Astrocyte (in vitro differentiated cells and primary cell): ENCODE measurements at regions not wholly inside any gene's neighbourhood (a gene's known extent, or its start where the extent isn't known, plus 50 kb on each side); places are given as distances from the start of the nearest gene placed in this dataset.
A peak's percentile ranks its signal among the peaks of the same experiment; 100 is the strongest.

ENCODE experiments used
- DNase-seq: peaks from one replicate; pipeline ENCODE4 v3.0.0-alpha.2; 2010; ENCODE audit warnings: low read depth
- FAIRE-seq: peaks from 2 replicates; lab custom pipeline; 2011; peaks lifted over from hg19 to GRCh38; lab: Jason Lieb, UNC
- H2AFZ ChIP-seq: 2 replicates; pipeline ENCODE4 v1.6.0; 2012; ENCODE audit warnings: low read depth, low read length, inconsistent platforms
- H3K27ac ChIP-seq: 2 replicates; pipeline ENCODE4 v1.5.1; 2011; ENCODE audit warnings: low read depth, low read length, inconsistent platforms
- H3K27me3 ChIP-seq: 2 replicates; pipeline ENCODE4 v1.6.0; 2011; ENCODE audit warnings: low read length, inconsistent platforms; ENCODE audit not compliant: insufficient read depth
- H3K36me3 ChIP-seq: 2 replicates; pipeline ENCODE4 v1.5.1; 2011; ENCODE audit warnings: low read length, inconsistent platforms; ENCODE audit not compliant: insufficient read depth
- H3K4me1 ChIP-seq: 2 replicates; pipeline ENCODE4 v1.5.1; 2011; ENCODE audit warnings: low read length, inconsistent platforms; ENCODE audit not compliant: insufficient read depth
- H3K4me2 ChIP-seq: 2 replicates; pipeline ENCODE4 v1.6.0; 2012; ENCODE audit warnings: low read length, inconsistent platforms
- H3K4me3 ChIP-seq: 2 replicates; pipeline ENCODE4 v1.5.1; 2011; ENCODE audit warnings: low read depth, mild to moderate bottlenecking, low read length, inconsistent platforms; ENCODE audit not compliant: insufficient read depth
- H3K79me2 ChIP-seq: 2 replicates; pipeline ENCODE4 v1.6.0; 2012; ENCODE audit warnings: mild to moderate bottlenecking, low read length, inconsistent platforms; ENCODE audit not compliant: insufficient read depth
- H3K9ac ChIP-seq: 2 replicates; pipeline ENCODE4 v1.6.0; 2012; ENCODE audit warnings: mild to moderate bottlenecking, low read length, inconsistent platforms
- H3K9me3 ChIP-seq: 2 replicates; pipeline ENCODE4 v1.5.1; 2012; ENCODE audit warnings: low read depth, mild to moderate bottlenecking, low read length, inconsistent platforms; ENCODE audit not compliant: insufficient read depth
- H4K20me1 ChIP-seq: 2 replicates; pipeline ENCODE4 v1.6.0; 2012; ENCODE audit warnings: low read length, inconsistent platforms; ENCODE audit not compliant: insufficient read depth
- H3K27ac Mint-ChIP-seq: one replicate; pipeline ENCODE4 v1.8.0; 2021; ENCODE audit warnings: mild to moderate bottlenecking, mixed read lengths; ENCODE audit not compliant: unreplicated experiment
- H3K27me3 Mint-ChIP-seq: one replicate; pipeline ENCODE4 v1.8.0; 2021; ENCODE audit warnings: low read depth, mixed read lengths; ENCODE audit not compliant: unreplicated experiment
- H3K36me3 Mint-ChIP-seq: one replicate; pipeline ENCODE4 v1.8.0; 2021; ENCODE audit warnings: low read depth, mixed read lengths; ENCODE audit not compliant: unreplicated experiment
- H3K4me1 Mint-ChIP-seq: one replicate; pipeline ENCODE4 v1.8.0; 2021; ENCODE audit warnings: low read depth, mixed read lengths; ENCODE audit not compliant: unreplicated experiment
- H3K4me3 Mint-ChIP-seq: one replicate; pipeline ENCODE4 v1.8.0; 2021; ENCODE audit warnings: mild to moderate bottlenecking, moderate library complexity, mixed read lengths; ENCODE audit not compliant: unreplicated experiment
- H3K9me3 Mint-ChIP-seq: one replicate; pipeline ENCODE4 v1.8.0; 2021; ENCODE audit warnings: mild to moderate bottlenecking, mixed read lengths; ENCODE audit not compliant: unreplicated experiment
- EZH2 ChIP-seq: IDR thresholded peaks from 2 replicates; pipeline ENCODE4 v1.6.1; 2012; ENCODE audit warnings: mild to moderate bottlenecking, low read length, inconsistent platforms; ENCODE audit not compliant: insufficient read depth
- TF ChIP-seq, protein P1 (sequence below): IDR thresholded peaks from 2 replicates; pipeline ENCODE4 v1.5.1; 2011; ENCODE audit warnings: low read depth, mild to moderate bottlenecking, inconsistent platforms, low read length, moderate library complexity; ENCODE audit not compliant: insufficient read depth

GRCh38 chrX:79645749-79646148, 278.6 kb upstream of the ITM2A start:
- Mint-ChIP-seq H3K27ac (no peak overlapping the region), H3K36me3 (no peaks in the 10 kb centered on the region), H3K9me3 (no peaks in the 10 kb centered on the region), H3K27me3 (no peaks in the 10 kb centered on the region), H3K4me3 (no peak overlapping the region), H3K4me1 (no peaks in the 10 kb centered on the region)
- no peaks in the 10 kb centered on the region for H3K4me1 ChIP-seq
- FAIRE-seq (peak; percentile 79), DNase-seq (no peak)
- no peak overlapping the region for H3K27ac ChIP-seq
- no peak overlapping the region for H2AFZ ChIP-seq
- H3K9ac ChIP-seq: no peak overlapping the region
- H3K9me3 ChIP-seq: no peaks in the 10 kb centered on the region
- no peak overlapping the region for H3K4me3 ChIP-seq
- TF ChIP-seq, protein P1, sequence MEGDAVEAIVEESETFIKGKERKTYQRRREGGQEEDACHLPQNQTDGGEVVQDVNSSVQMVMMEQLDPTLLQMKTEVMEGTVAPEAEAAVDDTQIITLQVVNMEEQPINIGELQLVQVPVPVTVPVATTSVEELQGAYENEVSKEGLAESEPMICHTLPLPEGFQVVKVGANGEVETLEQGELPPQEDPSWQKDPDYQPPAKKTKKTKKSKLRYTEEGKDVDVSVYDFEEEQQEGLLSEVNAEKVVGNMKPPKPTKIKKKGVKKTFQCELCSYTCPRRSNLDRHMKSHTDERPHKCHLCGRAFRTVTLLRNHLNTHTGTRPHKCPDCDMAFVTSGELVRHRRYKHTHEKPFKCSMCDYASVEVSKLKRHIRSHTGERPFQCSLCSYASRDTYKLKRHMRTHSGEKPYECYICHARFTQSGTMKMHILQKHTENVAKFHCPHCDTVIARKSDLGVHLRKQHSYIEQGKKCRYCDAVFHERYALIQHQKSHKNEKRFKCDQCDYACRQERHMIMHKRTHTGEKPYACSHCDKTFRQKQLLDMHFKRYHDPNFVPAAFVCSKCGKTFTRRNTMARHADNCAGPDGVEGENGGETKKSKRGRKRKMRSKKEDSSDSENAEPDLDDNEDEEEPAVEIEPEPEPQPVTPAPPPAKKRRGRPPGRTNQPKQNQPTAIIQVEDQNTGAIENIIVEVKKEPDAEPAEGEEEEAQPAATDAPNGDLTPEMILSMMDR: no peak
- no peak for TF ChIP-seq EZH2
- H3K79me2 ChIP-seq: no peaks in the 10 kb centered on the region
- H3K4me2 ChIP-seq: no peak overlapping the region
- H4K20me1 ChIP-seq: no peaks in the 10 kb centered on the region
- H3K36me3 ChIP-seq: no peaks in the 10 kb centered on the region
- H3K27me3 ChIP-seq: no peaks in the 10 kb centered on the region

GRCh38 chrX:79631526-79631925, 264.4 kb upstream of the ITM2A start:
- no peak overlapping the region for H2AFZ ChIP-seq
- no peaks in the 10 kb centered on the region for H3K9me3 ChIP-seq
- H3K36me3 Mint-ChIP-seq: no peaks in the 10 kb centered on the region
- H4K20me1 ChIP-seq: no peaks in the 10 kb centered on the region
- no peaks in the 10 kb centered on the region for H3K4me1 Mint-ChIP-seq
- H3K9me3 Mint-ChIP-seq: no peaks in the 10 kb centered on the region
- TF ChIP-seq, protein P1: no peak
- no peak for TF ChIP-seq EZH2
- H3K4me1 ChIP-seq: no peaks in the 10 kb centered on the region
- no peak overlapping the region for H3K9ac ChIP-seq
- H3K4me3 Mint-ChIP-seq: no peak overlapping the region
- H3K27ac ChIP-seq: no peak overlapping the region
- H3K27ac Mint-ChIP-seq: no peak overlapping the region
- no peaks in the 10 kb centered on the region for H3K27me3 ChIP-seq
- no peaks in the 10 kb centered on the region for H3K36me3 ChIP-seq
- H3K4me2 ChIP-seq: no peak overlapping the region
- no peaks in the 10 kb centered on the region for H3K79me2 ChIP-seq
- FAIRE-seq (no peak), DNase-seq (no peak)
- no peaks in the 10 kb centered on the region for H3K27me3 Mint-ChIP-seq
- no peak overlapping the region for H3K4me3 ChIP-seq

- H3K9ac ChIP-seq: no peak overlapping the region
- Mint-ChIP-seq H3K36me3 (no peaks in the 10 kb centered on the region), H3K4me3 (no peak overlapping the region), H3K9me3 (no peaks in the 10 kb centered on the region), H3K4me1 (no peaks in the 10 kb centered on the region), H3K27ac (no peak overlapping the region), H3K27me3 (no peaks in the 10 kb centered on the region)
- no peak overlapping the region for H2AFZ ChIP-seq
- no peak overlapping the region for H3K4me2 ChIP-seq
- no peaks in the 10 kb centered on the region for H3K27me3 ChIP-seq
- peak; percentile 83 for FAIRE-seq
- no peak overlapping the region for H3K27ac ChIP-seq
- no peaks in the 10 kb centered on the region for H3K9me3 ChIP-seq
- H3K4me1 ChIP-seq: no peaks in the 10 kb centered on the region
- no peaks in the 10 kb centered on the region for H3K79me2 ChIP-seq
- no peak overlapping the region for H3K4me3 ChIP-seq
- no peaks in the 10 kb centered on the region for H3K36me3 ChIP-seq
- TF ChIP-seq, protein P1: no peak
- TF ChIP-seq EZH2: no peak
- DNase-seq: no peak
- H4K20me1 ChIP-seq: no peaks in the 10 kb centered on the region
Observed at GRCh38 chrX:79630033-79631009, 263.2 kb upstream of the ITM2A start.
